HepG2 (cell line): ENCODE measurements at regions not wholly inside any gene's neighbourhood (a gene's known extent, or its start where the extent isn't known, plus 50 kb on each side); places are given as distances from the start of the nearest gene placed in this dataset.

Experiments used
- ATAC-seq: fragments of 200-7000 bp; cut with Tn5 transposase; 3 replicates; pipeline ENCODE4 v1.9.1; 2020; ENCODE audit warnings: mild to moderate bottlenecking, moderate library complexity
- BruUV-seq: library from RNA; stranded (reverse); fragments of 400-500 nt; replicated peaks from 2 replicates; lab custom pipeline; 2021; lab: Mats Ljungman, UMichigan
- CTCF ChIA-PET: fragments of 300-600 bp; formaldehyde crosslinking; extraction: SDS; loops from one replicate; lab custom pipeline; 2021; ENCODE audit warnings: low total read pairs, inconsistent platforms, low intra/inter-chr PET ratio; lab: Yijun Ruan, JAX
- POLR2A ChIA-PET: fragments of 350-600 bp; sonication (Branson Sonifier 250); formaldehyde crosslinking; loops from one replicate; lab custom pipeline; 2020; ENCODE audit warnings: antibody characterized with exemption, inconsistent platforms; lab: Yijun Ruan, JAX
- DNase-seq: peaks from one replicate; pipeline ENCODE4 v3.0.0-alpha.2; 2015; ENCODE audit warnings: low spot score
- FAIRE-seq: peaks from 3 replicates; lab custom pipeline; 2011; peaks lifted over from hg19 to GRCh38; lab: Jason Lieb, UNC
- H2AFZ ChIP-seq: one replicate; pipeline ENCODE4 v1.6.1; 2011; ENCODE audit warnings: low read length, inconsistent platforms
- H3K27ac ChIP-seq: fragments of 300-600 bp; 3 replicates; pipeline ENCODE4 v1.8.0; 2011; ENCODE audit warnings: mixed run types, mild to moderate bottlenecking, mixed read lengths, low read length, inconsistent platforms; ENCODE audit not compliant: insufficient read depth; ENCODE audit errors: extremely low read length
- H3K27me3 ChIP-seq, 2 experiments: fragments of 200-600 bp in 1 of 2; 2 replicates in 1 of 2; 3 replicates in 1 of 2; pipeline versions ENCODE4 v1.6.0 to v1.8.0; 2011; ENCODE audit warnings: low read length in 2 of 2, mild to moderate bottlenecking in 2 of 2, moderate library complexity in 2 of 2, inconsistent platforms in 1 of 2; ENCODE audit not compliant: insufficient read depth in 2 of 2, control insufficient read depth in 1 of 2
- H3K36me3 ChIP-seq, 2 experiments: fragments of 200-600 bp in 1 of 2; replicated peaks in 1 of 2; 2 replicates in 1 of 2; 3 replicates in 1 of 2; pipeline versions ENCODE4 v1.5.1 to v1.8.0; 2011; ENCODE audit warnings: low read length in 2 of 2, inconsistent platforms in 1 of 2; ENCODE audit not compliant: insufficient read depth in 2 of 2, control insufficient read depth in 1 of 2
- H3K4me1 ChIP-seq: 2 replicates; pipeline ENCODE4 v1.5.1; 2012; ENCODE audit warnings: low read length, inconsistent platforms; ENCODE audit not compliant: insufficient read depth
- H3K4me2 ChIP-seq: 2 replicates; pipeline ENCODE4 v1.6.0; 2011; ENCODE audit warnings: low read depth, low read length, inconsistent platforms
- H3K4me3 ChIP-seq, 3 experiments: fragments of 200-600 bp in 1 of 3; sonication (generic), shearing (Covaris generic) in 1 of 3; replicated peaks in 1 of 3; 2 replicates each; pipeline ENCODE4 v1.5.1; 2011 to 2016; ENCODE audit warnings: low read length in 3 of 3, inconsistent platforms in 2 of 3, low read depth in 2 of 3, mild to moderate bottlenecking in 2 of 3, control low read depth in 1 of 3, mixed read lengths in 1 of 3; ENCODE audit not compliant: insufficient read depth in 1 of 3
- H3K79me2 ChIP-seq: one replicate; pipeline ENCODE4 v1.6.1; 2011; ENCODE audit warnings: low read length, inconsistent platforms; ENCODE audit not compliant: insufficient read depth
- H3K9ac ChIP-seq: 2 replicates; pipeline ENCODE4 v1.6.0; 2011; ENCODE audit warnings: mild to moderate bottlenecking, low read depth, low read length, inconsistent platforms; ENCODE audit not compliant: insufficient read depth
- H3K9me3 ChIP-seq: 2 replicates; pipeline ENCODE4 v1.5.1; 2012; ENCODE audit warnings: mild to moderate bottlenecking, low read length
- H4K20me1 ChIP-seq: 2 replicates; pipeline ENCODE4 v1.6.0; 2011; ENCODE audit warnings: inconsistent platforms, mild to moderate bottlenecking, low read length, moderate library complexity; ENCODE audit not compliant: insufficient read depth
- BRF2 ChIP-seq: sonication (generic); formaldehyde crosslinking; IDR thresholded peaks from 2 replicates; pipeline ENCODE4 v1.8.1; 2022; ENCODE audit warnings: mild to moderate bottlenecking, missing genetic modification reagents
- CHD2 ChIP-seq: IDR thresholded peaks from 2 replicates; pipeline ENCODE4 v1.6.1; 2011; ENCODE audit warnings: low read depth, low read length, improper control_type of control experiment
- EHMT2 ChIP-seq: fragments of 200-600 bp; sonication (generic); IDR thresholded peaks from 2 replicates; pipeline ENCODE4 v1.7.0; 2017; ENCODE audit warnings: antibody characterized with exemption, low read depth, low read length, borderline replicate concordance
- HMGXB3 ChIP-seq: sonication (generic); formaldehyde crosslinking; IDR thresholded peaks from 2 replicates; pipeline ENCODE4 v1.4.0; 2020; ENCODE audit warnings: missing genetic modification reagents, borderline replicate concordance
- MIER2 ChIP-seq: IDR thresholded peaks from 2 replicates; pipeline ENCODE4 v1.6.1; 2016; ENCODE audit warnings: missing biosample characterization, missing genetic modification reagents
- PPARG ChIP-seq: conservative IDR thresholded peaks from 2 replicates; pipeline ENCODE4 v1.6.1; 2016; ENCODE audit warnings: missing biosample characterization, missing genetic modification reagents
- REST ChIP-seq, 2 experiments: IDR thresholded peaks; 2 replicates each; pipeline ENCODE4 v1.6.1; 2011 to 2012; ENCODE audit warnings: low read length in 2 of 2, borderline replicate concordance in 1 of 2, low read depth in 1 of 2, mild to moderate bottlenecking in 1 of 2, moderate library complexity in 1 of 2
- ZNF253 ChIP-seq: sonication (generic); formaldehyde crosslinking; IDR thresholded peaks from 2 replicates; pipeline ENCODE4 v1.8.0; 2022; ENCODE audit warnings: mild to moderate bottlenecking, missing genetic modification reagents, borderline replicate concordance
- ZNF713 ChIP-seq: sonication (generic); formaldehyde crosslinking; IDR thresholded peaks from 2 replicates; pipeline ENCODE4 v1.4.0; 2020; ENCODE audit warnings: mild to moderate bottlenecking, missing genetic modification reagents
- WGBS: methylation state at CpG from one replicate; pipeline ENCODE4 v1.1.6; 2017; ENCODE audit warnings: low lambda C conversion rate; 5-methylcytosine and 5-hydroxymethylcytosine counted together
- in situ Hi-C: cut with HindIII; loops from 2 replicates; pipeline ENCODE4 v1.10.0; 2017; ENCODE audit warnings: low pct_unique_long_range_greater_than_20kb; ENCODE audit not compliant: extremely low pct_ligation_motif_present
- intact Hi-C: fragments of 100-400 bp; cut with micrococcal nuclease; formaldehyde crosslinking; loops from one replicate; pipeline ENCODE4 v1.10.0; 2022; ENCODE audit not compliant: unreplicated experiment

- no peaks in the 10 kb centered on the region for H3K27me3 ChIP-seq
- DNase-seq = no peak
- no peak overlapping the region for H3K27ac ChIP-seq
- no peak overlapping the region for H2AFZ ChIP-seq
- no peak overlapping the region for H3K4me2 ChIP-seq
- no peak for FAIRE-seq
- H3K4me1 ChIP-seq = no peaks in the 10 kb centered on the region
- in situ Hi-C loops (no loop called here), intact Hi-C loops (no loop called here)
- BruUV-seq = no TSS peak
- no peak overlapping the region for H3K9ac ChIP-seq
- ChIA-PET CTCF (no interaction called here), POLR2A (no interaction called here)
- no peaks in the 10 kb centered on the region for H3K79me2 ChIP-seq
- H4K20me1 ChIP-seq = no peaks in the 10 kb centered on the region
- H3K9me3 ChIP-seq = no peaks in the 10 kb centered on the region
- H3K4me3 ChIP-seq = no peak overlapping the region
- no peaks in the 10 kb centered on the region for H3K36me3 ChIP-seq
- 0% methylated on average over 5 of the region's 5 CpGs for WGBS
- TF ChIP-seq REST (IDR thresholded peaks at IDR 0.05; ENCODE audit: borderline replicate concordance in 1 of 2, low read depth in 1 of 2, low read length in 2 of 2) = peak; percentile 35 to 91
- peak; percentile 92 for TF ChIP-seq MIER2 (CRISPR knock-in tag)
- peak; percentile 70; the same call in 1 of the 2 replicates for TF ChIP-seq EHMT2
- no peak for TF ChIP-seq PPARG (CRISPR knock-in tag)
- no peak for ATAC-seq
Observed at GRCh38 chr15:61584410-61584809, 355.3 kb upstream of the RORA start.

- Histone ChIP-seq H3K9ac (no peak overlapping the region), H3K27me3 (no peaks in the 10 kb centered on the region; a peak in 1 of 5 replicates), H3K79me2 (no peaks in the 10 kb centered on the region), H3K4me3 (no peak overlapping the region), H3K36me3 (no peaks in the 10 kb centered on the region), H2AFZ (no peak overlapping the region), H4K20me1 (no peaks in the 10 kb centered on the region), H3K4me1 (no peaks in the 10 kb centered on the region), H3K9me3 (no peaks in the 10 kb centered on the region), H3K4me2 (no peak overlapping the region), H3K27ac (no peak overlapping the region)
- in situ Hi-C loops = no loop called here
- no peak for DNase-seq
- POLR2A ChIA-PET = no interaction called here
- CTCF ChIA-PET = no interaction called here
- ATAC-seq = no peak
- WGBS = 0% methylated on average over 1 of the region's 1 CpG
- no peak for FAIRE-seq
- intact Hi-C loops = no loop called here
- no TSS peak for BruUV-seq
- TF ChIP-seq CHD2 = no peak
- TF ChIP-seq BRF2 (CRISPR knock-in tag) = no peak
- TF ChIP-seq ZNF713 = no peak
- no peak for TF ChIP-seq ZNF253
- TF ChIP-seq HMGXB3 = no peak
Observed at GRCh38 chr15:61582092-61582491, 353.0 kb upstream of the RORA start.
